ENCODE measurements at regions not wholly inside any gene's neighbourhood (a gene's known extent, or its start where the extent isn't known, plus 50 kb on each side); places are given as distances from the start of the nearest gene placed in this dataset.

DNA sequence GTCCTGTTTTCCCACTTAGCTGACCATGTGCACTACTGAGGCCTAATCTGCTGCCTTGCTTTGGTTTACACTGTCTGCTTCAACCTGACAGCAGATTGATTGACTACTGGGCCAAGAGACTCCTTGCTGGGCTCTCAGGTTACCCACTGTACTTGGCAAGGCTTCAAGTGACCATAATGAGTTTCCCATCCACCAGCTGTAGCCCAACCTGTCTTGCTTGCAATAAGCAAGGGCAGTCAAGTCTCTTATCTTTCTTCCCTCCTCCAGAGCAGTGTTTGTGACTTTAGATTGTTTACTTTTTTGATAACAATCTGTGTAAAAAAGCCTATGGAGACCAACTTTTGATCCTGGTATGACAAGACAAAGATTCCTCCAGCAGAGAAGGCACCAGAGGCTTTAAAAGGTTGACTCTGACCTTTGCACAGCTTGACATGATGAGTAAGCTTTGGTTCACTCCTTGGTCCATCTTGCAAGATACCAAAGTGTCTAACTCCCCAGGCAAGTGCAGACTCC lies 912.3 kb upstream of the SEMA6A start:
- TF ChIP-seq POLR2A (IDR thresholded peaks at IDR 0.05) (no peak), POLR2AphosphoS5 (IDR thresholded peaks at IDR 0.05) (no peak)
- TF ChIP-seq, protein P1, sequence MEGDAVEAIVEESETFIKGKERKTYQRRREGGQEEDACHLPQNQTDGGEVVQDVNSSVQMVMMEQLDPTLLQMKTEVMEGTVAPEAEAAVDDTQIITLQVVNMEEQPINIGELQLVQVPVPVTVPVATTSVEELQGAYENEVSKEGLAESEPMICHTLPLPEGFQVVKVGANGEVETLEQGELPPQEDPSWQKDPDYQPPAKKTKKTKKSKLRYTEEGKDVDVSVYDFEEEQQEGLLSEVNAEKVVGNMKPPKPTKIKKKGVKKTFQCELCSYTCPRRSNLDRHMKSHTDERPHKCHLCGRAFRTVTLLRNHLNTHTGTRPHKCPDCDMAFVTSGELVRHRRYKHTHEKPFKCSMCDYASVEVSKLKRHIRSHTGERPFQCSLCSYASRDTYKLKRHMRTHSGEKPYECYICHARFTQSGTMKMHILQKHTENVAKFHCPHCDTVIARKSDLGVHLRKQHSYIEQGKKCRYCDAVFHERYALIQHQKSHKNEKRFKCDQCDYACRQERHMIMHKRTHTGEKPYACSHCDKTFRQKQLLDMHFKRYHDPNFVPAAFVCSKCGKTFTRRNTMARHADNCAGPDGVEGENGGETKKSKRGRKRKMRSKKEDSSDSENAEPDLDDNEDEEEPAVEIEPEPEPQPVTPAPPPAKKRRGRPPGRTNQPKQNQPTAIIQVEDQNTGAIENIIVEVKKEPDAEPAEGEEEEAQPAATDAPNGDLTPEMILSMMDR (IDR thresholded peaks at IDR 0.05), result no peak
